HCT116 (cell line): ENCODE measurements at regions not wholly inside any gene's neighbourhood (a gene's known extent, or its start where the extent isn't known, plus 50 kb on each side); places are given as distances from the start of the nearest gene placed in this dataset.

Experiments used
- EZH2 ChIP-seq: fragments of 200-600 bp; sonication (generic); IDR thresholded peaks from 2 replicates; pipeline ENCODE4 v1.6.1; 2017; ENCODE audit warnings: antibody characterized with exemption, mixed run types
- MAX ChIP-seq: IDR thresholded peaks from 2 replicates; pipeline ENCODE4 v1.6.1; 2012
- POLR2A ChIP-seq: IDR thresholded peaks from 2 replicates; pipeline ENCODE4 v1.7.0; 2011; ENCODE audit warnings: borderline replicate concordance; ENCODE audit not compliant: insufficient read depth, insufficient read length; ENCODE audit errors: extremely low read depth
- POLR2AphosphoS5 ChIP-seq: IDR thresholded peaks from 2 replicates; pipeline ENCODE4 v1.6.1; 2011; ENCODE audit warnings: mild to moderate bottlenecking, low read depth, low read length, moderate library complexity
- RAD21 ChIP-seq: IDR thresholded peaks from 2 replicates; pipeline ENCODE4 v1.6.1; 2012; ENCODE audit warnings: low read depth, mild to moderate bottlenecking
- REST ChIP-seq: IDR thresholded peaks from 2 replicates; pipeline ENCODE4 v1.6.1; 2012; ENCODE audit warnings: low read depth
- SP1 ChIP-seq: IDR thresholded peaks from 2 replicates; pipeline ENCODE4 v1.6.1; 2012; ENCODE audit warnings: low read depth
- ZFX ChIP-seq: fragments of 450-650 bp; IDR thresholded peaks from 2 replicates; pipeline ENCODE4 v1.6.1; 2017
- TF ChIP-seq, protein P1 (sequence below), 3 experiments: fragments of 200-600 bp in 1 of 3; sonication (generic) in 1 of 3; IDR thresholded peaks in 2 of 3; conservative IDR thresholded peaks in 1 of 3; 2 replicates each; pipeline ENCODE4 v1.5.1; 2012 to 2017; ENCODE audit warnings: low read depth in 2 of 3, low read length in 2 of 3, antibody characterized with exemption in 1 of 3, borderline replicate concordance in 1 of 3, control low read depth in 1 of 3, mild to moderate bottlenecking in 1 of 3, mixed read lengths in 1 of 3, mixed run types in 1 of 3, moderate library complexity in 1 of 3; ENCODE audit not compliant: insufficient read depth in 1 of 3
- TF ChIP-seq, protein P2 (sequence below): IDR thresholded peaks from 2 replicates; pipeline ENCODE4 v1.6.1; 2011; ENCODE audit warnings: mild to moderate bottlenecking, low read length, moderate library complexity; ENCODE audit not compliant: insufficient replicate concordance; ENCODE audit errors: extremely low read depth

GRCh38 chr5:15117688-15118087 lies 246.1 kb upstream of the ANKH start:
- TF ChIP-seq MAX (no peak), REST (no peak), POLR2A (no peak), ZFX (no peak), EZH2 (no peak), POLR2AphosphoS5 (no peak), RAD21 (no peak), SP1 (no peak)
- TF ChIP-seq, protein P1, sequence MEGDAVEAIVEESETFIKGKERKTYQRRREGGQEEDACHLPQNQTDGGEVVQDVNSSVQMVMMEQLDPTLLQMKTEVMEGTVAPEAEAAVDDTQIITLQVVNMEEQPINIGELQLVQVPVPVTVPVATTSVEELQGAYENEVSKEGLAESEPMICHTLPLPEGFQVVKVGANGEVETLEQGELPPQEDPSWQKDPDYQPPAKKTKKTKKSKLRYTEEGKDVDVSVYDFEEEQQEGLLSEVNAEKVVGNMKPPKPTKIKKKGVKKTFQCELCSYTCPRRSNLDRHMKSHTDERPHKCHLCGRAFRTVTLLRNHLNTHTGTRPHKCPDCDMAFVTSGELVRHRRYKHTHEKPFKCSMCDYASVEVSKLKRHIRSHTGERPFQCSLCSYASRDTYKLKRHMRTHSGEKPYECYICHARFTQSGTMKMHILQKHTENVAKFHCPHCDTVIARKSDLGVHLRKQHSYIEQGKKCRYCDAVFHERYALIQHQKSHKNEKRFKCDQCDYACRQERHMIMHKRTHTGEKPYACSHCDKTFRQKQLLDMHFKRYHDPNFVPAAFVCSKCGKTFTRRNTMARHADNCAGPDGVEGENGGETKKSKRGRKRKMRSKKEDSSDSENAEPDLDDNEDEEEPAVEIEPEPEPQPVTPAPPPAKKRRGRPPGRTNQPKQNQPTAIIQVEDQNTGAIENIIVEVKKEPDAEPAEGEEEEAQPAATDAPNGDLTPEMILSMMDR (IDR thresholded peaks at IDR 0.05 in 2 of 3, conservative IDR thresholded peaks at IDR 0.05 in 1 of 3; ENCODE audit: borderline replicate concordance in 1 of 3, insufficient read depth in 1 of 3, low read depth in 2 of 3, low read length in 2 of 3) = no peak
- TF ChIP-seq, protein P2, sequence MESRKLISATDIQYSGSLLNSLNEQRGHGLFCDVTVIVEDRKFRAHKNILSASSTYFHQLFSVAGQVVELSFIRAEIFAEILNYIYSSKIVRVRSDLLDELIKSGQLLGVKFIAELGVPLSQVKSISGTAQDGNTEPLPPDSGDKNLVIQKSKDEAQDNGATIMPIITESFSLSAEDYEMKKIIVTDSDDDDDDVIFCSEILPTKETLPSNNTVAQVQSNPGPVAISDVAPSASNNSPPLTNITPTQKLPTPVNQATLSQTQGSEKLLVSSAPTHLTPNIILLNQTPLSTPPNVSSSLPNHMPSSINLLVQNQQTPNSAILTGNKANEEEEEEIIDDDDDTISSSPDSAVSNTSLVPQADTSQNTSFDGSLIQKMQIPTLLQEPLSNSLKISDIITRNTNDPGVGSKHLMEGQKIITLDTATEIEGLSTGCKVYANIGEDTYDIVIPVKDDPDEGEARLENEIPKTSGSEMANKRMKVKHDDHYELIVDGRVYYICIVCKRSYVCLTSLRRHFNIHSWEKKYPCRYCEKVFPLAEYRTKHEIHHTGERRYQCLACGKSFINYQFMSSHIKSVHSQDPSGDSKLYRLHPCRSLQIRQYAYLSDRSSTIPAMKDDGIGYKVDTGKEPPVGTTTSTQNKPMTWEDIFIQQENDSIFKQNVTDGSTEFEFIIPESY = no peak
